Activated CD8-positive, alpha-beta memory T cell treated with anti-CD3 and anti-CD28 coated beads for 36 hours (primary cell): ENCODE measurements at regions not wholly inside any gene's neighbourhood (a gene's known extent, or its start where the extent isn't known, plus 50 kb on each side); places are given as distances from the start of the nearest gene placed in this dataset.
"Not testable (repeated sequence)": the region's sequence is repeated elsewhere in the genome, so short reads cannot be mapped to it uniquely, and the experiment has no call there.

Source experiments
- CTCF ChIA-PET: fragments of 350-600 bp; sonication (Branson Sonifier 250); formaldehyde crosslinking; loops from one replicate; lab custom pipeline; 2021; ENCODE audit warnings: antibody characterized with exemption; lab: Charles Lee
- POLR2A ChIA-PET: fragments of 350-600 bp; sonication (Branson Sonifier 250); formaldehyde crosslinking; loops from one replicate; lab custom pipeline; 2021; ENCODE audit warnings: antibody characterized with exemption; lab: Charles Lee

- CTCF ChIA-PET: no interaction called here
- POLR2A ChIA-PET: no interaction called here
Observed at GRCh38 chr1:230563591-230563990, 78.7 kb upstream of the COG2 start.

GRCh38 chr1:230561570-230561969 lies 80.7 kb upstream of the COG2 start:
- ChIA-PET CTCF (no interaction called here), POLR2A (no interaction called here)

DNA sequence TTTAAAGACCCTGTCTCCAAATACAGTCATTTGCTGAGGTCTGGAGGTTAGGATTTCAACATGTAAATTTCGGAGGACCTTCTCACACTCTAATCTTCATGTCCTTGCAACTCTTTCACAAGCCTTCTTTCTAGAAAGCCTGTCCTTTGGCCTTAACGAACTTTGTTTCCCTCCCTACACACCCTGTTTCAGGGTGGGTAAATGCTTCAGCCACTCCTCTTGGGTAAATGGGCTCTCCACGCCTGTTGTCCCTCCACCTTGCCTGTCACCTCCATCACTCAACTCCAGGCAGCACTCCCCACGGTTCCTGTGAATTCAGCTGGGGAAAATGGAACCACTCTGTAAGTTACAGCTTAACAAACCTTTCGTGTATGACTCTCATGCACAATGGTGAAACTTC lies 84.0 kb upstream of the COG2 start:
- ChIA-PET POLR2A (no interaction called here), CTCF (no interaction called here)

DNA sequence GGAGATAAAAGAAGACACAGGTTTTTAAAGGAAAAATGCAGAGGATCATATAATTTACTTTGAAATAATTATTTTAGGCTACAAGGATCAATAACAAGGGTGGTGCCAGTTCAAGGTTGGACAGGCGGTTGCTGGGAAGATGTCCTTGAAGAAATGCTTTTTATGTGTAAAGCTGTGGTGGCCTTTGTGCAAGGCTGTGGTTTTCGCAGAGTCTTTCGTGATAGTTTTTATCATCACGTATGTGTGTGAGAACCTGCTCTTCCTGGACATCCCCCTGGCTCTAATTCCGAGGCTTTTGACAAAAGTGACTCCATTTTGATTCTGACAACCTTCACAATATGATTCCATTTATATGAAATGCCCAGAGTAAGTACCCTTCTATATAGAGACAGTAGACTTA lies 85.8 kb upstream of the COG2 start:
- POLR2A ChIA-PET: no interaction called here
- CTCF ChIA-PET: no interaction called here

DNA sequence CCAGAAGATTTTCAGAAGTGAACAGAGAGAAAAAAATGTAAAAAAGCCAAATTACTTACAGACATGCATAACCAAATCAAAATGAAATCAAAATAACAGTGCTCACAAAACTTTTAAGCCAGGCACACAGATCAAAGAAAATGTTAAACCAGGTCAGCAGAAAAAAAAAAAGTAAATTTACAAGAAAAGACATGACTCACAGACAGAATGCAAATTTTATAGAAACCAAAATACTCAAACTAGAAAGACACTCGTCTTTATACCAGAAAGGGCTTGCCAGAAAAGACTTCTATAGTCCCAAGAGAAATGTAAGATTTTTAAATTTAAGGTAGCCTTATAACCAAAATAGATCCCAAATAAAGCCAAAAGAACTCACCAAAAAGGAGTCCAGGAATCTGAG lies 86.5 kb upstream of the COG2 start:
- POLR2A ChIA-PET: no interaction called here
- CTCF ChIA-PET: no interaction called here

DNA sequence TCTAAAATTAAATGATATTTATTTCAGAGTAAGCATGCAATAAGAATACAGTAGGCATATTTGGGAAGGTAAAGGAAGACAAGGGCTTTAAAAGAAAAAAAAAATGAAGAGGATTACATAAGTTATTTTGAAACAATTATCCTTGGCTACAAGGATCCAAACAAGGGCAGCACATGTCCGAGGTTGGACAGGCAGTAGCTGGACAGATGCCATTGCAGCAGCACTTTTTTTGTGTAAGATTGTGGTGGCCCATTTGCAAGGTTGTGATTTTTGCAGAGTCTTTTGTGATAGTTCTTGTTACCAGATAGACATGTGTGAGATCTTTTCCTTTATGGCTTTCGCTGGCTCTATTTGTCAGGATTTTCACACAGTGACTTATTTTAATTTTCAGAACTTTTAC lies 89.4 kb upstream of the COG2 start:
- ChIA-PET POLR2A (no interaction called here), CTCF (no interaction called here)

DNA sequence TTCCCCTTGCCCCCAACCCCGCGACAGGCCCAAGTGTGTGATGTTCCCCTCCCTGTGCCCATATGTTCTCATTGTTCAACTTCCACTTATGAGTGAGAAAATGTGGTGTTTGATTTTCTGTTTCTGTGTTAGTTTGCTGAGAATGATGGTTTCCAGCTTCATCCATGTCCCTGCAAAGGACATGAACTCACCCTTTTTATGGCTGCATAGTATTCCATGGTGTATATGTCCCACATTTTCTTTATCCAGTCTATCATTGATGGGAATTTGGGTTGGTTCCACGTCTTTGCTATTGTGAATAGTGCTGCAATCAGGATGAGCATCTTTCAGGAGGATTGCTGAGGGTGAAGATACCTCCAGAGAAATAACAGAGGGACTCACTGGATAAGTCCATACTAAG lies 91.3 kb upstream of the COG2 start:
- POLR2A ChIA-PET, CTCF ChIA-PET: not testable (repeated sequence)

GRCh38 chr1:230550428-230550827 lies 91.9 kb upstream of the COG2 start:
- CTCF ChIA-PET: no interaction called here
- POLR2A ChIA-PET: no interaction called here

GRCh38 chr1:230549625-230550024 lies 92.7 kb upstream of the COG2 start:
- ChIA-PET POLR2A (no interaction called here), CTCF (no interaction called here)

GRCh38 chr1:230548997-230549396 lies 93.3 kb upstream of the COG2 start:
- ChIA-PET POLR2A (no interaction called here), CTCF (no interaction called here)

GRCh38 chr1:230548357-230548756 lies 93.9 kb upstream of the COG2 start:
- POLR2A ChIA-PET: no interaction called here
- CTCF ChIA-PET: no interaction called here

GRCh38 chr1:230545181-230545580 lies 97.1 kb upstream of the COG2 start:
- ChIA-PET CTCF (no interaction called here), POLR2A (interaction anchor here (0.5 kb wide), 1 partner anchor 916 kb away, joined by 4 read pairs; no protein-coding TSS in a partner anchor)

GRCh38 chr1:230544758-230545157 lies 97.5 kb upstream of the COG2 start:
- ChIA-PET CTCF (no interaction called here), POLR2A (interaction anchor here (0.5 kb wide), 1 partner anchor 916 kb away, joined by 4 read pairs; no protein-coding TSS in a partner anchor)

DNA sequence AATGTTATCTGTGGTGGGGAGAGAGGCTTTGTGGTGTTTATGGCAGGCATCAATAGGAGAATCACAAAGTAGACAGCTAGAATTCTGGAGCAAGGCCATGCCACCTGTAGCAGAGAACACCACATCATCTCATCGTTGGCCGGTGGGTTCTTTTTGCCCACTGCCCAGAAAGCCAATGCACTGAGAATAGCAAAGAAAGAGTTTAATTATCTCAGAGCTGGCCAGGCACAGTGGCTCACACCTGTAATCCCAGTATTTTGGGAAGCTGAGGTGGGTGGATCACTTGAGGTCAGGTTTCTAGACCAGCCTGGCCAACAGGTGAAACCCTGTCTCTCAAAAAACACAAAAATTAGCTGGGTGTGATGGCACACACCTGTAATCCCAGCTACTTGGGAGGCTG lies 99.2 kb upstream of the COG2 start:
- POLR2A ChIA-PET: no interaction called here
- CTCF ChIA-PET: no interaction called here

DNA sequence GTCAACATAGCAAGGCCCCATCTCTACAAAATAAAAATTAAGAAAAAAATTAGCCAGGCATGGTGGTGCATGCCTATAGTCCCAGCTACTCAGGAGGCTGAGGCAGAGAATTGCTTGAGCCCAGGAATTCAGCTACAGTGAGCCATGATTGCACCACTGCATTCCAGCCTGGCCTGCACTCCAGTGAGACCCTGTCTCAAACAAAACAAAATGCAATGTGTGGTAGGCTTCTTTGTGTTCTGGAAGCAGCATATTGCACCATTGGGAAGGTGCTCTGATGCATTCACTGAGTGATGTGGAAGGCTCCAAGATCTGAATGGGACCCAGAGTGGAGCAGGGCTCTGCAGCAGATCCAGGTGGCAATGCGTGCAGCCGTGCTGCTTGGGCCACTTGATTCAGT lies 99.6 kb upstream of the COG2 start:
- POLR2A ChIA-PET: no interaction called here
- CTCF ChIA-PET: no interaction called here

DNA sequence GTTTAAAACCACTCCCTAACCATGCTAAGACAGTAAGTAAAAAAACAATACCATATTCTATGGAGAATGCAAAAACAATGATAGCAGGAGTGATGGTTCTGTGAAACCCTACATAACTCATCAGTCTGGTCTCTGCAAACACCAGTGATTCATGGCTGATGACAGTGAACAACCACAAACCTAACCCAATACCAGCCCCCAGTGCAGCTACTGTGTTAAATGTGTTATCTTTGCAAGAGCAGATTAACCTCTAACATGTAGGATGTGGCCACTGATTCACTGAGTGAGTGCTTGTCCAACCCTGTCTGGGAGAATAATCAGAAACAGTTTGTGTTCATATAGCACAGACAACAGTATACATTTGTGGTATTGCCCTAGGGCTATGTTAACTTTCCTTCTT lies 100.2 kb upstream of the COG2 start:
- ChIA-PET CTCF (no interaction called here), POLR2A (no interaction called here)

GRCh38 chr1:230541306-230541705 lies 101.0 kb upstream of the COG2 start:
- POLR2A ChIA-PET: no interaction called here
- CTCF ChIA-PET: no interaction called here

DNA sequence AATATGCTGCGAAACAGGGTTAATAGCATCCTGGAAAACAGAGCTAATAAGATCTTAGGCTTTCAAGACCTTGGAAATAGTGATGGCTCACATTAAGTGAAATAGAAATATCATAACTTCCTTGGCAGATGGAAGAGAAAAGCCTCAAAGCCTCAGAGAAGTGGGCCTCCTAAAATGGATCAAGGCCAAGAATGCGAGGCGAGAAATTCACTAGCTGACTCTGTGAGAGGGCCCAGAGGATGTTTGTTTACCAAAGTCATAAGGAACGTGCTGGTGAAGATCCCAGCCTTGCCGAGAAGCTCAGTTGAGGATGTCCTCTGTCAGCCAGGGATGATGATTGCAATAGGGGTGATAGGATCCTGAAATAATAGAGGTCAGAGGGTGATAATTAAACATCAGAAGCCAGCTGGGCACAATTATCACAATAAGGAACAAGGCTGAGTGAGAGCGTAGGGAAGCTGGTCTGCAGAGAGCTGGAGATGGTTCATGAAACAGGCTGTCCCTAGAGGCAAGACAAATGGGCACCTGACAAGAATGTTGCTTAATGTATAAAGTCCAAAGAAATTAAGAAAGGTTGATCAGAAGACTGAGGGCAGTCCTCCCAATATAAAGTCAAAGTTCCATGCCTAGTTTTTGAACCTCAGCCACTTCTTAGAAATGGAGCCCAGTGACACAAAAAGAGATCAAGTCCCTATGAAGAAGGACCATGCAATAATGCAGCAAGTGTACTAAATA lies 101.7 kb upstream of the COG2 start:
- ChIA-PET CTCF (no interaction called here), POLR2A (no interaction called here)

DNA sequence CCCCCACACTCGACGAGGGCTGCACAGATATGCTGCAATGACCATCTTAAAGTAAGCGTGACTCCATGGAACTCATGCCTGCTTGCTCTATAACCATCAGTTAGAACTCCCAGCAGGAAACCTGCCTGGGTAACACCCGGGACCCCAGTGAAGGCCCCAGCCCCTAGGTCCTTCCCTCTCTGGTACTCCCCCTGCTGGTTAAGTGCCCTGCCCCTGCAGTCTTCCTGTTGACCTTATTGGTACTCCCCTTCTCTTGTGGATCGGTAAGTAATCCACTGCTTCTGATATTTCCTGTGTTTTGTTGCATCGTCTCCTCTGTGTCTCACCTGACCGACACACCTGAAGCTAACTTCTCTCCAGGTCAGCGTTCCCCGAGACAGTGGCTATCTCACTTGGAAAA lies 104.8 kb upstream of the COG2 start:
- ChIA-PET CTCF (no interaction called here), POLR2A (no interaction called here)

DNA sequence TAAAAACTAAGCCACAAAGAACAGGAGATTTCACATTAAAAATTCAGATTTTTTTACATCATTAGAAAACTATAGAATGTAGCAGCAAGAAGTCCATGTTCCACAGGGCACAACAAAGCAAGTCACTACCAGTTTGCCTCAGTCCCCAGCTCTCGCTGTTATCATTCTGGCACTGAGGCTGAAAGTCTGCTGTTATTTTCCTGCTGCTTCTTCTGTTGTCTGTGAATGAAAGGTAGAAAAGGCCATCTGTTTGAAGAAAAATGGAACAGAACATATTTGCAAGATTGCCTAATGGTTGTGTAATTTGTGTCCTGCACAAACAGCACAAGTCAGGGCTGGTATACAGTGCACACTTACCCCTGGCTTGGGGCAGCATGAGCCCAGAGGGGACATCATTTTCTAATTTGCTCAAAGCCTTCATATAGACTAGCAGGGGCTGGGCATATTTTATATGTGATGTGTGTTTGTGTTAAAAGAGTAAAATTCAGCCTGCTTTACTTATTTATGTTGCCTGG lies 105.6 kb upstream of the COG2 start:
- CTCF ChIA-PET: no interaction called here
- POLR2A ChIA-PET: no interaction called here

GRCh38 chr1:230534224-230534623 lies 108.1 kb upstream of the COG2 start:
- CTCF ChIA-PET: no interaction called here

DNA sequence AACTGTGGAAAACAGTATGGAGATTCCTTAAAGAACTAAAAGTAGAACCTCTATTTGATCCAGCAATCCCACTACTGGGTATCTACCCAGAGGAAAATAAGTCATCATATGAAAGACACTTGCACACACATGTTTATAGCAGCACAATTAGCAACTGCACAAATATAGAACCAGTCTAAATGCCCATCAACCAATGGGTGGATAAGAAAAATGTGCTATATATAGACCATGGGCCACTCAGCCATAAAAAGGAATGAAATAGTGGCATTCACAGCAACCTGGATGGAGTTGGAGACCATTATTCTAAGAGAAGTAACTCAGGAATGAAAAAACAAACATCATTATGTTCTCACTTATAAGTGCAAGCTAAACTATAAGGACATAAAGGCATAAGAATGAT lies 105.0 kb upstream of the PGBD5 start:
- CTCF ChIA-PET: no interaction called here
- POLR2A ChIA-PET: no interaction called here

More at GRCh38 chr1:230534224-230534623, 108.1 kb upstream of the COG2 start:
- POLR2A ChIA-PET: no interaction called here
